Bronchial epithelial cell (primary cell): ENCODE measurements at regions not wholly inside any gene's neighbourhood (a gene's known extent, or its start where the extent isn't known, plus 50 kb on each side); places are given as distances from the start of the nearest gene placed in this dataset.

Experiments used
- DNase-seq: peaks from one replicate; pipeline ENCODE4 v3.0.0-alpha.2; 2010; ENCODE audit warnings: low read depth
- FAIRE-seq: peaks from 2 replicates; lab custom pipeline; 2011; peaks lifted over from hg19 to GRCh38; lab: Jason Lieb, UNC
- H3K27me3 ChIP-seq: 2 replicates; pipeline ENCODE4 v1.5.1; 2011; ENCODE audit warnings: low read length; ENCODE audit not compliant: control insufficient read depth, insufficient read depth
- H3K36me3 ChIP-seq: 2 replicates; pipeline ENCODE4 v1.5.1; 2011; ENCODE audit warnings: low read length; ENCODE audit not compliant: control insufficient read depth, insufficient read depth
- H3K4me3 ChIP-seq: 2 replicates; pipeline ENCODE4 v1.5.1; 2011; ENCODE audit warnings: mild to moderate bottlenecking, low read depth, low read length, control low read depth
- CTCF ChIP-seq: IDR thresholded peaks from 2 replicates; pipeline ENCODE4 v1.5.1; 2011; ENCODE audit warnings: mild to moderate bottlenecking, moderate library complexity, low read length, control low read depth, inconsistent platforms; ENCODE audit not compliant: insufficient read depth, severe bottlenecking

GRCh38 chr6:19465760-19466159 is 371.4 kb upstream of the ID4 start:
- Histone ChIP-seq H3K36me3 (no peaks in the 10 kb centered on the region), H3K27me3 (no peaks in the 10 kb centered on the region), H3K4me3 (no peak overlapping the region)
- DNase-seq (peak; percentile 32), FAIRE-seq (no peak)
- no peak for TF ChIP-seq CTCF

- Histone ChIP-seq H3K36me3 (no peaks in the 10 kb centered on the region), H3K4me3 (no peak overlapping the region), H3K27me3 (no peaks in the 10 kb centered on the region)
- DNase-seq: no peak
- no peak for TF ChIP-seq CTCF
- peak; percentile 28 for FAIRE-seq
Observed at GRCh38 chr6:19470333-19470732, 366.8 kb upstream of the ID4 start.

DNA sequence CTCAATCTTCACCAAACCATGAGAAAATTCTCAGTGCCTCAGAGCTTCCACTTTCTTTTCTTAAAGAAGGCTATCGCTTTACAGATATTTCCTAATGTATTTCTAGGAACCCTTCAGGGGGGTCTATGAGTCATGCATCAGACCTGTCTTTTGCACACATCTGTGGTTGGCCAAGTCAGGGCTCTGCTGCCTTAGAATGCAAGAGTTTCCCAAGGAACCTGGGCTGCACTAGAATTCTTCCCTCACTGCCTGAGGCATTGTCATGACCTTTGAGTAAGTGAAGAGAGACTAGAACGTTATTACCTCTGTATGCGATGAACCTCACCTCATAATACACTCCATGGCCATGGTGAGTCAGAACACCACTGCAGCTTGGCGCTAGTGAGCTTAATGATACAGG is 365.0 kb upstream of the ID4 start:
- DNase-seq (peak; percentile 99), FAIRE-seq (peak; percentile 76)
- Histone ChIP-seq H3K27me3 (no peaks in the 10 kb centered on the region), H3K4me3 (no peak overlapping the region), H3K36me3 (no peaks in the 10 kb centered on the region)
- TF ChIP-seq CTCF: no peak

DNA sequence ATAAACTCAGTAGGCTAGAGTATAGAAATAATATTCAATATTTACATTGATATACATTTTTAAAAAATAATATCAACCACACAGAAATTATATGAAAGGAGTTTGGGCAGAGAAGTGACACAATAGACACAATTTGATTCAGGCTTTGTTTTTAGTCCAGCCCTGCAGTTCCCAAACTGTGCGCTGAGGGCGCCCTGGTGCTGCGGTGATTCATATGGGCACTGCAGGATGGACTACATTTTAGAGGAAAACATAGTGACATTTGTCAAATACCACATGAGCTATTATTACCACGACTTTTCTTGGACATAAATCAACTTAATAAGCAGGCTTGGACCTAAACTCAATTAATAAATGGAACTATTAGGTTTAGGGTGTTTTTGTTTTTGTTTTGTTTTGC is 364.3 kb upstream of the ID4 start:
- DNase-seq (peak; percentile 15), FAIRE-seq (no peak)
- Histone ChIP-seq H3K4me3 (no peak overlapping the region), H3K27me3 (no peaks in the 10 kb centered on the region), H3K36me3 (no peaks in the 10 kb centered on the region)
- peak; percentile 20 for TF ChIP-seq CTCF

- no peak overlapping the region for H3K4me3 ChIP-seq
- TF ChIP-seq CTCF: no peak
- no peaks in the 10 kb centered on the region for H3K27me3 ChIP-seq
- DNase-seq (peak; percentile 83), FAIRE-seq (no peak)
- no peaks in the 10 kb centered on the region for H3K36me3 ChIP-seq
Observed at GRCh38 chr6:19477563-19477962, 359.6 kb upstream of the ID4 start.

DNA sequence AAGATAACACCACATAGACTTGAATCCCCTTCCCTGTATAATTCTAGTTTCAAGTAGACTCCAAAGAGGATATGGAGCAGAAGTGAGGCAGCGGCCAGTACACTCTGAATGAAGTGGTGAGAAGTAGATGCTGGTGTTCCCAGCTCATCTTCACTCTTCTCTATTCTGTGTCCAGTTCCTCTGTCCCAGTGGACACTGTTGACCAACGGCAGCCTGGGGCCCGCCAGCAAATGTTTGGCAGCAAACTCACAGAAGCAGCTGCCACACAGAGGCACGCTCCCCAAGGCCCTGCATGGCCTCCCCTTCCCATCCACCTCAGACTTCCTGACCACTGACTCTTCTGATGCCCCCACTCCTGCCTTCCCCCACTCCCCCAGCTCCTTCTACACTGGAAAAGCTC is 358.9 kb upstream of the ID4 start:
- FAIRE-seq (no peak), DNase-seq (no peak)
- TF ChIP-seq CTCF: no peak
- H3K27me3 ChIP-seq: no peaks in the 10 kb centered on the region
- no peak overlapping the region for H3K4me3 ChIP-seq
- H3K36me3 ChIP-seq: no peaks in the 10 kb centered on the region
